HG03095 (cell line): ENCODE measurements at regions not wholly inside any gene's neighbourhood (a gene's known extent, or its start where the extent isn't known, plus 50 kb on each side); places are given as distances from the start of the nearest gene placed in this dataset.

ENCODE experiments used
- ATAC-seq: cut with Tn5 transposase; IDR thresholded peaks from one replicate; pipeline ENCODE4 v1.9.1; 2021; ENCODE audit warnings: moderate library complexity; ENCODE audit not compliant: unreplicated experiment

- no peak for ATAC-seq
Measured at GRCh38 chr14:39946807-39947206, 514.6 kb upstream of the FBXO33 start.

GRCh38 chr14:39939023-39939422, 506.8 kb upstream of the FBXO33 start:
- no peak for ATAC-seq

GRCh38 chr14:39912192-39913100, 480.2 kb upstream of the FBXO33 start:
- peak; percentile 87 for ATAC-seq

GRCh38 chr14:39897657-39898056, 465.4 kb upstream of the FBXO33 start:
- ATAC-seq = no peak

GRCh38 chr14:39890026-39890425, 457.8 kb upstream of the FBXO33 start:
- ATAC-seq = no peak

GRCh38 chr14:39884091-39884490, 451.9 kb upstream of the FBXO33 start:
- ATAC-seq = no peak

GRCh38 chr14:39880965-39881364, 448.7 kb upstream of the FBXO33 start:
- no peak for ATAC-seq

- ATAC-seq = no peak
Measured at GRCh38 chr14:39880106-39880695, 448.0 kb upstream of the FBXO33 start.

- ATAC-seq = no peak
Measured at GRCh38 chr14:39877577-39878190, 445.5 kb upstream of the FBXO33 start.

- no peak for ATAC-seq
Measured at GRCh38 chr14:39876916-39877315, 444.7 kb upstream of the FBXO33 start.

GRCh38 chr14:39875028-39875427, 442.8 kb upstream of the FBXO33 start:
- ATAC-seq = peak; percentile 54

- no peak for ATAC-seq
Measured at GRCh38 chr14:39873791-39874190, 441.6 kb upstream of the FBXO33 start.

GRCh38 chr14:39868949-39869348, 436.7 kb upstream of the FBXO33 start:
- ATAC-seq = no peak

GRCh38 chr14:39868251-39868650, 436.0 kb upstream of the FBXO33 start:
- ATAC-seq = no peak

- ATAC-seq = no peak
Measured at GRCh38 chr14:39863441-39863840, 431.2 kb upstream of the FBXO33 start.

GRCh38 chr14:39861696-39862095, 429.5 kb upstream of the FBXO33 start:
- ATAC-seq = no peak

GRCh38 chr14:39861229-39861600, 429.0 kb upstream of the FBXO33 start:
- no peak for ATAC-seq

- ATAC-seq = no peak
Measured at GRCh38 chr14:39860596-39861228, 428.5 kb upstream of the FBXO33 start.

GRCh38 chr14:39859314-39859713, 427.1 kb upstream of the FBXO33 start:
- ATAC-seq = no peak

GRCh38 chr14:39857376-39858055, 425.3 kb upstream of the FBXO33 start:
- no peak for ATAC-seq

GRCh38 chr14:39853441-39853840, 421.2 kb upstream of the FBXO33 start:
- no peak for ATAC-seq
